ENCODE measurements at regions not wholly inside any gene's neighbourhood (a gene's known extent, or its start where the extent isn't known, plus 50 kb on each side); places are given as distances from the start of the nearest gene placed in this dataset.

- no peak for DNase-seq (ENCODE audit: low read depth in 2 of 3, low spot score in 1 of 3)
Measured at GRCh38 chr14:98752660-98753059, 519.3 kb downstream of the BCL11B start.

GRCh38 chr14:98754343-98755020, 517.5 kb downstream of the BCL11B start:
- DNase-seq (ENCODE audit: low read depth in 2 of 3, low spot score in 1 of 3) = no peak

GRCh38 chr14:98756749-98757148, 515.2 kb downstream of the BCL11B start:
- no peak for DNase-seq (ENCODE audit: low read depth in 2 of 3, low spot score in 1 of 3)

GRCh38 chr14:98758440-98758839, 513.6 kb downstream of the BCL11B start:
- no peak for DNase-seq (ENCODE audit: low read depth in 2 of 3, low spot score in 1 of 3)

- DNase-seq (ENCODE audit: low read depth in 2 of 3, low spot score in 1 of 3) = no peak
Measured at GRCh38 chr14:98761993-98762392, 510.0 kb downstream of the BCL11B start.

GRCh38 chr14:98766818-98767217, 505.2 kb downstream of the BCL11B start:
- DNase-seq (ENCODE audit: low read depth in 2 of 3, low spot score in 1 of 3) = no peak

GRCh38 chr14:98769326-98769725, 502.7 kb downstream of the BCL11B start:
- no peak for DNase-seq (ENCODE audit: low read depth in 2 of 3, low spot score in 1 of 3)

- no peak for DNase-seq (ENCODE audit: low read depth in 2 of 3, low spot score in 1 of 3)
Measured at GRCh38 chr14:98770151-98770550, 501.8 kb downstream of the BCL11B start.

GRCh38 chr14:98773814-98774213, 498.2 kb downstream of the BCL11B start:
- DNase-seq (ENCODE audit: low read depth in 2 of 3, low spot score in 1 of 3) = no peak

GRCh38 chr14:98775892-98776291, 496.1 kb downstream of the BCL11B start:
- no peak for DNase-seq (ENCODE audit: low read depth in 2 of 3, low spot score in 1 of 3)

- DNase-seq (ENCODE audit: low read depth in 2 of 3, low spot score in 1 of 3) = no peak
Measured at GRCh38 chr14:98782062-98782461, 489.9 kb downstream of the BCL11B start.

- DNase-seq (ENCODE audit: low read depth in 2 of 3, low spot score in 1 of 3) = no peak
Measured at GRCh38 chr14:98785578-98785977, 486.4 kb downstream of the BCL11B start.

GRCh38 chr14:98786456-98786855, 485.5 kb downstream of the BCL11B start:
- no peak for DNase-seq (ENCODE audit: low read depth in 2 of 3, low spot score in 1 of 3)

GRCh38 chr14:98791661-98792060, 480.3 kb downstream of the BCL11B start:
- DNase-seq (ENCODE audit: low read depth in 2 of 3, low spot score in 1 of 3) = no peak

GRCh38 chr14:98792171-98792570, 479.8 kb downstream of the BCL11B start:
- no peak for DNase-seq (ENCODE audit: low read depth in 2 of 3, low spot score in 1 of 3)

GRCh38 chr14:98798099-98798498, 473.9 kb downstream of the BCL11B start:
- DNase-seq (ENCODE audit: low read depth in 2 of 3, low spot score in 1 of 3) = no peak

- no peak for DNase-seq (ENCODE audit: low read depth in 2 of 3, low spot score in 1 of 3)
Measured at GRCh38 chr14:98799891-98800290, 472.1 kb downstream of the BCL11B start.

- DNase-seq (ENCODE audit: low read depth in 2 of 3, low spot score in 1 of 3) = no peak
Measured at GRCh38 chr14:98802044-98802443, 470.0 kb downstream of the BCL11B start.

GRCh38 chr14:98803196-98803595, 468.8 kb downstream of the BCL11B start:
- DNase-seq (ENCODE audit: low read depth in 2 of 3, low spot score in 1 of 3) = no peak

GRCh38 chr14:98808494-98809407, 463.2 kb downstream of the BCL11B start:
- no peak for DNase-seq (ENCODE audit: low read depth in 2 of 3, low spot score in 1 of 3)

GRCh38 chr14:98816195-98816594, 455.8 kb downstream of the BCL11B start:
- no peak for DNase-seq (ENCODE audit: low read depth in 2 of 3, low spot score in 1 of 3)

- DNase-seq (ENCODE audit: low read depth in 2 of 3, low spot score in 1 of 3) = no peak
Measured at GRCh38 chr14:98816720-98817119, 455.3 kb downstream of the BCL11B start.

Measured in stimulated activated CD4-positive, alpha-beta T cell treated with anti-CD3 and anti-CD28 coated beads, Interleukin-12 subunit alpha, Interleukin-12 subunit beta, amount 100 ng/mL, for 48 hours (primary cell).